ENCODE measurements at regions not wholly inside any gene's neighbourhood (a gene's known extent, or its start where the extent isn't known, plus 50 kb on each side); places are given as distances from the start of the nearest gene placed in this dataset.

- Histone ChIP-seq H3K4me3 (ENCODE audit: low read length) (no peak overlapping the region), H3K4me1 (ENCODE audit: control insufficient read depth, insufficient read depth, low read length) (no peaks in the 10 kb centered on the region), H3K9me3 (ENCODE audit: control insufficient read depth, insufficient read depth, low read length) (no peaks in the 10 kb centered on the region), H3K27me3 (ENCODE audit: control insufficient read depth, insufficient read depth, low read length) (no peaks in the 10 kb centered on the region), H3K36me3 (ENCODE audit: control insufficient read depth, insufficient read depth, low read length) (no peaks in the 10 kb centered on the region), H3K27ac (ENCODE audit: low read length) (no peak overlapping the region)
- H3K27ac Mint-ChIP-seq = no peak overlapping the region
- no peaks in the 10 kb centered on the region for H3K27me3 Mint-ChIP-seq (ENCODE audit: low read depth in 2 of 2)
- no peak overlapping the region for H3K4me3 Mint-ChIP-seq
- WGBS (ENCODE audit: insufficient coverage) = 100% methylated on average over 1 of the region's 1 CpG
- H3K4me1 Mint-ChIP-seq = no peaks in the 10 kb centered on the region
- peaks cover 8% of the 10 kb centered on the region for H3K36me3 Mint-ChIP-seq
- ATAC-seq (no peak), DNase-seq (no peak)
- intact Hi-C loops (cut with micrococcal nuclease) = no loop called here
- no peak for TF ChIP-seq CTCF (IDR thresholded peaks at IDR 0.05)
- peaks cover 15 to 23% of the 10 kb centered on the region in 2 donors for H3K9me3 Mint-ChIP-seq
Measured at GRCh38 chr5:20498102-20498501, 510.1 kb upstream of the CDH18 start.

GRCh38 chr5:20497356-20497755 is 509.4 kb upstream of the CDH18 start:
- TF ChIP-seq CTCF (IDR thresholded peaks at IDR 0.05) = no peak
- H3K9me3 Mint-ChIP-seq = peaks cover 15 to 20% of the 10 kb centered on the region in 2 donors
- intact Hi-C loops (cut with micrococcal nuclease) = no loop called here
- Histone ChIP-seq H3K36me3 (ENCODE audit: control insufficient read depth, insufficient read depth, low read length) (no peaks in the 10 kb centered on the region), H3K4me3 (ENCODE audit: low read length) (no peak overlapping the region), H3K27me3 (ENCODE audit: control insufficient read depth, insufficient read depth, low read length) (no peaks in the 10 kb centered on the region), H3K27ac (ENCODE audit: low read length) (no peak overlapping the region), H3K4me1 (ENCODE audit: control insufficient read depth, insufficient read depth, low read length) (no peaks in the 10 kb centered on the region), H3K9me3 (ENCODE audit: control insufficient read depth, insufficient read depth, low read length) (no peaks in the 10 kb centered on the region)
- WGBS (ENCODE audit: insufficient coverage) = 67% methylated on average over 1 of the region's 2 CpGs
- no peak overlapping the region for H3K4me3 Mint-ChIP-seq
- DNase-seq (no peak), ATAC-seq (no peak)
- no peaks in the 10 kb centered on the region for H3K27me3 Mint-ChIP-seq (ENCODE audit: low read depth in 2 of 2)
- no peak overlapping the region for H3K27ac Mint-ChIP-seq
- peaks cover 8% of the 10 kb centered on the region for H3K36me3 Mint-ChIP-seq
- H3K4me1 Mint-ChIP-seq = no peaks in the 10 kb centered on the region

GRCh38 chr5:20494706-20495105 is 506.7 kb upstream of the CDH18 start:
- H3K27me3 Mint-ChIP-seq (ENCODE audit: low read depth in 2 of 2) = no peaks in the 10 kb centered on the region
- WGBS (ENCODE audit: insufficient coverage) = 88% methylated on average over 4 of the region's 5 CpGs
- Histone ChIP-seq H3K4me1 (ENCODE audit: control insufficient read depth, insufficient read depth, low read length) (no peaks in the 10 kb centered on the region), H3K27me3 (ENCODE audit: control insufficient read depth, insufficient read depth, low read length) (no peaks in the 10 kb centered on the region), H3K9me3 (ENCODE audit: control insufficient read depth, insufficient read depth, low read length) (peaks cover 3% of the 10 kb centered on the region), H3K4me3 (ENCODE audit: low read length) (no peak overlapping the region), H3K27ac (ENCODE audit: low read length) (no peak overlapping the region), H3K36me3 (ENCODE audit: control insufficient read depth, insufficient read depth, low read length) (no peaks in the 10 kb centered on the region)
- no peaks in the 10 kb centered on the region for H3K4me1 Mint-ChIP-seq
- DNase-seq (no peak), ATAC-seq (no peak)
- intact Hi-C loops (cut with micrococcal nuclease) = no loop called here
- H3K4me3 Mint-ChIP-seq = no peak overlapping the region
- H3K27ac Mint-ChIP-seq = no peak overlapping the region
- peaks cover 8% of the 10 kb centered on the region for H3K36me3 Mint-ChIP-seq
- H3K9me3 Mint-ChIP-seq = peaks cover 15 to 18% of the 10 kb centered on the region in 2 donors
- no peak for TF ChIP-seq CTCF (IDR thresholded peaks at IDR 0.05)

GRCh38 chr5:20486826-20487225 is 498.8 kb upstream of the CDH18 start:
- no peak overlapping the region for H3K4me3 ChIP-seq (ENCODE audit: low read length)
- peaks cover 3% of the 10 kb centered on the region for H3K9me3 ChIP-seq (ENCODE audit: control insufficient read depth, insufficient read depth, low read length)
- no peak for TF ChIP-seq CTCF (IDR thresholded peaks at IDR 0.05)
- no peak overlapping the region for H3K27ac Mint-ChIP-seq
- no peaks in the 10 kb centered on the region for H3K4me1 Mint-ChIP-seq
- intact Hi-C loops (cut with micrococcal nuclease) = no loop called here
- no peaks in the 10 kb centered on the region for H3K27me3 ChIP-seq (ENCODE audit: control insufficient read depth, insufficient read depth, low read length)
- DNase-seq (no peak), ATAC-seq (no peak)
- 74% methylated on average over 4 of the region's 4 CpGs for WGBS (ENCODE audit: insufficient coverage)
- H3K4me1 ChIP-seq (ENCODE audit: control insufficient read depth, insufficient read depth, low read length) = no peaks in the 10 kb centered on the region
- peaks cover 6% of the 10 kb centered on the region for H3K36me3 Mint-ChIP-seq
- no peaks in the 10 kb centered on the region for H3K27me3 Mint-ChIP-seq (ENCODE audit: low read depth in 2 of 2)
- H3K36me3 ChIP-seq (ENCODE audit: control insufficient read depth, insufficient read depth, low read length) = no peaks in the 10 kb centered on the region
- H3K9me3 Mint-ChIP-seq = peaks cover 3 to 5% of the 10 kb centered on the region in 2 donors
- H3K4me3 Mint-ChIP-seq = no peak overlapping the region
- H3K27ac ChIP-seq (ENCODE audit: low read length) = no peak overlapping the region

Data from natural killer cell (primary cell).